WTC11 (cell line): ENCODE measurements at regions not wholly inside any gene's neighbourhood (a gene's known extent, or its start where the extent isn't known, plus 50 kb on each side); places are given as distances from the start of the nearest gene placed in this dataset.
A peak's percentile ranks its signal among the peaks of the same experiment; 100 is the strongest.

Source experiments
- ATAC-seq: fragments of 200-7000 bp; cut with Tn5 transposase; 2 replicates; pipeline ENCODE4 v1.10.0; 2021; ENCODE audit warnings: mild to moderate bottlenecking, moderate library complexity
- CTCF ChIA-PET: fragments of 300-600 bp; sonication (Branson Sonifier 250); formaldehyde crosslinking; loops from one replicate; lab custom pipeline; 2021; ENCODE audit warnings: antibody characterized with exemption; lab: Charles Lee
- POLR2A ChIA-PET: fragments of 350-600 bp; sonication (Branson Sonifier 250); formaldehyde crosslinking; loops from one replicate; lab custom pipeline; 2021; ENCODE audit warnings: antibody characterized with exemption; lab: Charles Lee
- DNase-seq: peaks from one replicate; pipeline ENCODE4 v3.0.0; 2021; ENCODE audit warnings: low spot score
- H3K27ac Mint-ChIP-seq: 2 replicates; pipeline ENCODE4 v1.8.0; 2021; ENCODE audit warnings: mixed read lengths
- H3K27me3 Mint-ChIP-seq: 2 replicates; pipeline ENCODE4 v1.8.0; 2021; ENCODE audit warnings: low read depth, mild to moderate bottlenecking, moderate library complexity, mixed read lengths
- H3K36me3 Mint-ChIP-seq: 2 replicates; pipeline ENCODE4 v1.8.0; 2021; ENCODE audit warnings: mixed read lengths
- H3K4me1 Mint-ChIP-seq: 2 replicates; pipeline ENCODE4 v1.8.0; 2022; ENCODE audit warnings: mixed read lengths
- H3K4me3 Mint-ChIP-seq: 2 replicates; pipeline ENCODE4 v1.8.0; 2021; ENCODE audit warnings: mild to moderate bottlenecking, moderate library complexity, mixed read lengths
- H3K9me3 Mint-ChIP-seq: 2 replicates; pipeline ENCODE4 v1.8.0; 2021; ENCODE audit warnings: mixed read lengths
- CREB1 ChIP-seq: sonication (generic); formaldehyde crosslinking; IDR thresholded peaks from 2 replicates; pipeline ENCODE4 v1.8.0; 2023; ENCODE audit warnings: mild to moderate bottlenecking, missing genetic modification reagents
- CREM ChIP-seq: sonication (generic); formaldehyde crosslinking; IDR thresholded peaks from 2 replicates; pipeline ENCODE4 v1.8.1; 2022; ENCODE audit warnings: mild to moderate bottlenecking, missing genetic modification reagents, moderate library complexity
- ELF4 ChIP-seq: sonication (generic); formaldehyde crosslinking; IDR thresholded peaks from 2 replicates; pipeline ENCODE4 v1.8.1; 2022; ENCODE audit warnings: low read depth, mild to moderate bottlenecking, moderate library complexity, missing genetic modification reagents
- ETV6 ChIP-seq: sonication (generic); formaldehyde crosslinking; IDR thresholded peaks from 2 replicates; pipeline ENCODE4 v1.8.1; 2022; ENCODE audit warnings: mild to moderate bottlenecking, missing genetic modification reagents
- FOXP1 ChIP-seq: sonication (generic); formaldehyde crosslinking; IDR thresholded peaks from 2 replicates; pipeline ENCODE4 v1.8.0; 2022; ENCODE audit warnings: missing genetic modification reagents, mild to moderate bottlenecking, moderate library complexity, borderline replicate concordance
- GRHL2 ChIP-seq: fragments of 250-450 bp; sonication (Bioruptor Pico); IDR thresholded peaks from 2 replicates; pipeline ENCODE4 v1.8.0; 2022; ENCODE audit warnings: mild to moderate bottlenecking, moderate library complexity; ENCODE audit not compliant: insufficient replicate concordance, severe bottlenecking
- HMGA2 ChIP-seq: fragments of 250-450 bp; sonication (Bioruptor Pico); IDR thresholded peaks from 2 replicates; pipeline ENCODE4 v1.4.0; 2021; ENCODE audit warnings: mild to moderate bottlenecking, moderate library complexity
- OVOL2 ChIP-seq: fragments of 250-450 bp; sonication (Bioruptor Pico); IDR thresholded peaks from 2 replicates; pipeline ENCODE4 v1.9.0; 2021; ENCODE audit warnings: mild to moderate bottlenecking, borderline replicate concordance
- TCF7 ChIP-seq: sonication (generic); formaldehyde crosslinking; IDR thresholded peaks from 2 replicates; pipeline ENCODE4 v1.8.0; 2022; ENCODE audit warnings: mild to moderate bottlenecking, low read depth, missing genetic modification reagents, moderate library complexity
- TEAD1 ChIP-seq: sonication (generic); formaldehyde crosslinking; IDR thresholded peaks from 2 replicates; pipeline ENCODE4 v1.8.0; 2022; ENCODE audit warnings: mild to moderate bottlenecking, missing genetic modification reagents
- TP53 ChIP-seq: sonication (generic); formaldehyde crosslinking; IDR thresholded peaks from 2 replicates; pipeline ENCODE4 v1.8.1; 2023; ENCODE audit warnings: mild to moderate bottlenecking, missing genetic modification reagents
- ZNF219 ChIP-seq: sonication (generic); formaldehyde crosslinking; IDR thresholded peaks from 2 replicates; pipeline ENCODE4 v1.8.0; 2023; ENCODE audit warnings: missing genetic modification reagents, mild to moderate bottlenecking, borderline replicate concordance
- ZNF423 ChIP-seq: fragments of 250-450 bp; sonication (Bioruptor Pico); IDR thresholded peaks from 2 replicates; pipeline ENCODE4 v2.1.2; 2022; ENCODE audit warnings: mild to moderate bottlenecking, moderate library complexity
- TF ChIP-seq, protein P1 (sequence below): sonication (generic); formaldehyde crosslinking; IDR thresholded peaks from 2 replicates; pipeline ENCODE4 v1.8.0; 2023; ENCODE audit warnings: mild to moderate bottlenecking, missing genetic modification reagents
- TF ChIP-seq, protein P2 (sequence below): sonication (generic); formaldehyde crosslinking; IDR thresholded peaks from 2 replicates; pipeline ENCODE4 v1.8.0; 2022; ENCODE audit warnings: missing genetic modification reagents
- TF ChIP-seq, protein P3 (sequence below): sonication (generic); formaldehyde crosslinking; IDR thresholded peaks from 2 replicates; pipeline ENCODE4 v1.8.0; 2022; ENCODE audit warnings: mild to moderate bottlenecking, missing genetic modification reagents
- TF ChIP-seq, protein P4 (sequence below): sonication (generic); formaldehyde crosslinking; IDR thresholded peaks from 2 replicates; pipeline ENCODE4 v1.8.0; 2022; ENCODE audit warnings: mild to moderate bottlenecking, missing genetic modification reagents

DNA sequence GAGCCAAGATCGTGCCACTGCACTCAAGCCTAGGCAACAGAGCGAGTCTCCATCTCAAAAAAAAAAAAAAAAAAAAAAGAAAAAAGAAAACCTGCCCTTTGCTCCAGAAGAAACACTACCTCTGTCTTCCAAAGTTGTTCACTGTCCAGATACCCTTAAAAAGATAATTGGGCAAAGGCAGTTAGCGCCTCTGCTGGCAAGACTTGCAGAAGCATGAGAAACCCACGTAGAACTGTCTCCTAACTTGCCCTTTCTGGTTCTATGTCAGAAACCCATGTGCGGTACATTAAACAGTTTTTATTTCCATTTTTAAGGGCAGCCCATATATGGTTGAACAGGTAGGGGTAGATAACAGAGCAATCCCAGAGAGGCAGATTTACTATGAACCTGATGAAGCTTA, 1026.4 kb downstream of the ROBO2 start:
- Mint-ChIP-seq H3K4me1 (peaks cover 4% of the 10 kb centered on the region; the same call in 1 of the 2 replicates), H3K9me3 (peaks cover 4% of the 10 kb centered on the region; the same call in 1 of the 2 replicates), H3K27ac (no peak overlapping the region), H3K36me3 (no peaks in the 10 kb centered on the region), H3K27me3 (no peaks in the 10 kb centered on the region), H3K4me3 (no peak overlapping the region)
- TF ChIP-seq, protein P1, sequence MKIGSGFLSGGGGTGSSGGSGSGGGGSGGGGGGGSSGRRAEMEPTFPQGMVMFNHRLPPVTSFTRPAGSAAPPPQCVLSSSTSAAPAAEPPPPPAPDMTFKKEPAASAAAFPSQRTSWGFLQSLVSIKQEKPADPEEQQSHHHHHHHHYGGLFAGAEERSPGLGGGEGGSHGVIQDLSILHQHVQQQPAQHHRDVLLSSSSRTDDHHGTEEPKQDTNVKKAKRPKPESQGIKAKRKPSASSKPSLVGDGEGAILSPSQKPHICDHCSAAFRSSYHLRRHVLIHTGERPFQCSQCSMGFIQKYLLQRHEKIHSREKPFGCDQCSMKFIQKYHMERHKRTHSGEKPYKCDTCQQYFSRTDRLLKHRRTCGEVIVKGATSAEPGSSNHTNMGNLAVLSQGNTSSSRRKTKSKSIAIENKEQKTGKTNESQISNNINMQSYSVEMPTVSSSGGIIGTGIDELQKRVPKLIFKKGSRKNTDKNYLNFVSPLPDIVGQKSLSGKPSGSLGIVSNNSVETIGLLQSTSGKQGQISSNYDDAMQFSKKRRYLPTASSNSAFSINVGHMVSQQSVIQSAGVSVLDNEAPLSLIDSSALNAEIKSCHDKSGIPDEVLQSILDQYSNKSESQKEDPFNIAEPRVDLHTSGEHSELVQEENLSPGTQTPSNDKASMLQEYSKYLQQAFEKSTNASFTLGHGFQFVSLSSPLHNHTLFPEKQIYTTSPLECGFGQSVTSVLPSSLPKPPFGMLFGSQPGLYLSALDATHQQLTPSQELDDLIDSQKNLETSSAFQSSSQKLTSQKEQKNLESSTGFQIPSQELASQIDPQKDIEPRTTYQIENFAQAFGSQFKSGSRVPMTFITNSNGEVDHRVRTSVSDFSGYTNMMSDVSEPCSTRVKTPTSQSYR (CRISPR knock-in tag): no peak
- TF ChIP-seq OVOL2: no peak
- TF ChIP-seq TP53: no peak
- TF ChIP-seq ZNF219 (CRISPR knock-in tag): no peak
- TF ChIP-seq, protein P2, sequence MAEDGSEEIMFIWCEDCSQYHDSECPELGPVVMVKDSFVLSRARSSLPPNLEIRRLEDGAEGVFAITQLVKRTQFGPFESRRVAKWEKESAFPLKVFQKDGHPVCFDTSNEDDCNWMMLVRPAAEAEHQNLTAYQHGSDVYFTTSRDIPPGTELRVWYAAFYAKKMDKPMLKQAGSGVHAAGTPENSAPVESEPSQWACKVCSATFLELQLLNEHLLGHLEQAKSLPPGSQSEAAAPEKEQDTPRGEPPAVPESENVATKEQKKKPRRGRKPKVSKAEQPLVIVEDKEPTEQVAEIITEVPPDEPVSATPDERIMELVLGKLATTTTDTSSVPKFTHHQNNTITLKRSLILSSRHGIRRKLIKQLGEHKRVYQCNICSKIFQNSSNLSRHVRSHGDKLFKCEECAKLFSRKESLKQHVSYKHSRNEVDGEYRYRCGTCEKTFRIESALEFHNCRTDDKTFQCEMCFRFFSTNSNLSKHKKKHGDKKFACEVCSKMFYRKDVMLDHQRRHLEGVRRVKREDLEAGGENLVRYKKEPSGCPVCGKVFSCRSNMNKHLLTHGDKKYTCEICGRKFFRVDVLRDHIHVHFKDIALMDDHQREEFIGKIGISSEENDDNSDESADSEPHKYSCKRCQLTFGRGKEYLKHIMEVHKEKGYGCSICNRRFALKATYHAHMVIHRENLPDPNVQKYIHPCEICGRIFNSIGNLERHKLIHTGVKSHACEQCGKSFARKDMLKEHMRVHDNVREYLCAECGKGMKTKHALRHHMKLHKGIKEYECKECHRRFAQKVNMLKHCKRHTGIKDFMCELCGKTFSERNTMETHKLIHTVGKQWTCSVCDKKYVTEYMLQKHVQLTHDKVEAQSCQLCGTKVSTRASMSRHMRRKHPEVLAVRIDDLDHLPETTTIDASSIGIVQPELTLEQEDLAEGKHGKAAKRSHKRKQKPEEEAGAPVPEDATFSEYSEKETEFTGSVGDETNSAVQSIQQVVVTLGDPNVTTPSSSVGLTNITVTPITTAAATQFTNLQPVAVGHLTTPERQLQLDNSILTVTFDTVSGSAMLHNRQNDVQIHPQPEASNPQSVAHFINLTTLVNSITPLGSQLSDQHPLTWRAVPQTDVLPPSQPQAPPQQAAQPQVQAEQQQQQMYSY: no peak
- TF ChIP-seq ELF4 (CRISPR knock-in tag): no peak
- TF ChIP-seq, protein P3, sequence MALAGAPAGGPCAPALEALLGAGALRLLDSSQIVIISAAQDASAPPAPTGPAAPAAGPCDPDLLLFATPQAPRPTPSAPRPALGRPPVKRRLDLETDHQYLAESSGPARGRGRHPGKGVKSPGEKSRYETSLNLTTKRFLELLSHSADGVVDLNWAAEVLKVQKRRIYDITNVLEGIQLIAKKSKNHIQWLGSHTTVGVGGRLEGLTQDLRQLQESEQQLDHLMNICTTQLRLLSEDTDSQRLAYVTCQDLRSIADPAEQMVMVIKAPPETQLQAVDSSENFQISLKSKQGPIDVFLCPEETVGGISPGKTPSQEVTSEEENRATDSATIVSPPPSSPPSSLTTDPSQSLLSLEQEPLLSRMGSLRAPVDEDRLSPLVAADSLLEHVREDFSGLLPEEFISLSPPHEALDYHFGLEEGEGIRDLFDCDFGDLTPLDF (CRISPR knock-in tag): no peak
- TF ChIP-seq CREB1 (CRISPR knock-in tag): no peak
- no peak for TF ChIP-seq ETV6
- TF ChIP-seq, protein P4, sequence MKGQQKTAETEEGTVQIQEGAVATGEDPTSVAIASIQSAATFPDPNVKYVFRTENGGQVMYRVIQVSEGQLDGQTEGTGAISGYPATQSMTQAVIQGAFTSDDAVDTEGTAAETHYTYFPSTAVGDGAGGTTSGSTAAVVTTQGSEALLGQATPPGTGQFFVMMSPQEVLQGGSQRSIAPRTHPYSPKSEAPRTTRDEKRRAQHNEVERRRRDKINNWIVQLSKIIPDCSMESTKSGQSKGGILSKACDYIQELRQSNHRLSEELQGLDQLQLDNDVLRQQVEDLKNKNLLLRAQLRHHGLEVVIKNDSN (CRISPR knock-in tag): no peak
- ATAC-seq: peak; percentile 46; the same call in 1 of the 2 replicates
- CTCF ChIA-PET: no interaction called here
- no peak for DNase-seq
- POLR2A ChIA-PET: no interaction called here

DNA sequence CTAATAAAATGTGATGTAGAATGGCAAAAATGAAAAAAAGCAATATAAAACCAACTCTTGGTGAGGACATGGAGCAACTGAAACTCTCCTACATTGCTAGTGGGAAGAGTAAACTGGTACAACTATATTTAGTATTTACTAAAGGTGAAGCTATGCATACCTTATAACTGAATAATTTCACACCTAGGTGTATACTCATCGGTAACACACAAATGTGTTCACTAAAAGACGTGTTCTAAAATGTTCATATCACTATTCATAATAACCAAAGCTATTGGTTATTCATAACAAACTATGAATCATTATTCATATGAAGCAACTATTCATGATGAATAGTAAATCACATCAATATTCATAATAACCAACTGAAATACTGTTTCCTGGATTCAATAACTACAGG, 1030.3 kb downstream of the ROBO2 start:
- Mint-ChIP-seq H3K4me3 (no peak overlapping the region), H3K36me3 (no peaks in the 10 kb centered on the region), H3K27me3 (no peaks in the 10 kb centered on the region), H3K27ac (no peak overlapping the region), H3K9me3 (peaks cover 18% of the 10 kb centered on the region), H3K4me1 (no peaks in the 10 kb centered on the region)
- CTCF ChIA-PET: no interaction called here
- POLR2A ChIA-PET: no interaction called here
- TF ChIP-seq ZNF423 (CRISPR knock-in tag) (no peak), FOXP1 (CRISPR knock-in tag) (no peak), CREM (CRISPR knock-in tag) (no peak), HMGA2 (CRISPR knock-in tag) (no peak), TCF7 (no peak), GRHL2 (no peak), TEAD1 (CRISPR knock-in tag) (no peak)
- DNase-seq (no peak), ATAC-seq (no peak)
